H1 (cell line): ENCODE measurements at regions not wholly inside any gene's neighbourhood (a gene's known extent, or its start where the extent isn't known, plus 50 kb on each side); places are given as distances from the start of the nearest gene placed in this dataset.

Experiments used
- CHD1 ChIP-seq: IDR thresholded peaks from 2 replicates; pipeline ENCODE4 v1.6.1; 2012; ENCODE audit warnings: low read depth, low read length, improper control_type of control experiment
- YY1 ChIP-seq: IDR thresholded peaks from 2 replicates; pipeline ENCODE4 v1.6.1; 2011; ENCODE audit warnings: low read depth, mild to moderate bottlenecking, low read length

DNA sequence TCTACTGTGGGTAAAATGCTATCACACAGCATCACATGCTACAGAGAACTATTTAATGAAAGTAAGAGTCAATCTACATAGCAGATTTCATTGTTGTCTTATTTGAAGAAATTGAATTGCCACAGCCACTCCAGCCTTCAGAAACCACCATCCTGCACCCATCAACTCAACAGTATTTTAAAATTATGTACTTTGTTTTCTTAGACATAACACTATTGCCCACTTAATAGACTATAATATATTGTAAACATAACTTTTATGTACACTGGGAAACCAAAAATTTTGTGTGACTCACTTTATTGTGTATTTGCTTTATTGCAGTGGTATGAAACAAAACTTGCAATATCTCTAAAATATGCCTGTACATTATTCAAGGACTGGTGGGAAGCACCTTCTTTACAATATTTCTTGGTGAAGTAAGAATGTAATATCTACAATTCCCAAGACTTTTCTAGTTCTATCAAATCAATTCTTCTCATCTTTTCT is 133.0 kb downstream of the DUSP10 start (continued):
- no peak for TF ChIP-seq YY1
- no peak for TF ChIP-seq CHD1
